CD4-positive, alpha-beta T cell treated with Interleukin-2 at 100 ng/mL for 4 hours (primary cell): ENCODE measurements at regions not wholly inside any gene's neighbourhood (a gene's known extent, or its start where the extent isn't known, plus 50 kb on each side); places are given as distances from the start of the nearest gene placed in this dataset.
"Not testable (repeated sequence)": the region's sequence is repeated elsewhere in the genome, so short reads cannot be mapped to it uniquely, and the experiment has no call there.

Experiments used
- DNase-seq: peaks from one replicate; pipeline ENCODE4 v3.0.0-alpha.2; 2020; ENCODE audit warnings: low spot score

DNA sequence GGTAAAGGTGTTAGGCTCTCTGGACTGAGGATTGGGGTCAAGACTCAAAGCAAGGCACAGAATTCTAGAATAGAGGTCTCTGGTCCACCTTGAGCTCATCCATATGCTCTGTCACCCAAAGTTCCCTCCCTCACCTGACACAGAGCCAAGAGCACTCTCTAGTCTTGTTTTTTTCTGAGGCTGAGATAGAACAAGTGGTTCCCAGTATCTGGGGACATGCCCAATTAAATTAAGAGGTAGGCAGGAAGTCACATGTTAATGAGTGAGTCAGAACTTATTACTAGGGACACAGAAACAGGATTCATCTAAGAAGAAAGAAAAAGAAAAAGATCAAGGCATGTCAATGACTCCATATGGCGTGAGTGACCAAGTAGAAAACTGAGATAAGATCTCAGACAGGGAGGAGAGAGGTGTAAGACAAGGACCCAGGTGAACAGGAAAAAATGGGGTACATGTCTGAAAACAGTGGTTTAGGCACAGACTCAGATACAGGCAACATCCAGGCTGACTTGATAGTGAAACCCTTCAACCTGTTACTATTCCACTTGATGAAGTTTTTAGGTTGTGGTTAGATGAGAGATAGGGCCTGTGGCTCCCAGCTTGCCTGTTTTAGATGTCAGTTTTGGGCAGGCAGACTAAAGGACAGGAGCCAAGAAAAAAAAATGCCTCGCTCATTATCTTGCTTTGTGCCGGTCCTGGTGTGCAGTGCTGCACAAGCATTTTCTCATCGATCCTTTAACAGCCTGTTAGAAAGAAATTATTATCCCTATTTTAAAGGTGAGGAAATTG is 609.9 kb downstream of the CCSER2 start:
- DNase-seq: no peak

DNA sequence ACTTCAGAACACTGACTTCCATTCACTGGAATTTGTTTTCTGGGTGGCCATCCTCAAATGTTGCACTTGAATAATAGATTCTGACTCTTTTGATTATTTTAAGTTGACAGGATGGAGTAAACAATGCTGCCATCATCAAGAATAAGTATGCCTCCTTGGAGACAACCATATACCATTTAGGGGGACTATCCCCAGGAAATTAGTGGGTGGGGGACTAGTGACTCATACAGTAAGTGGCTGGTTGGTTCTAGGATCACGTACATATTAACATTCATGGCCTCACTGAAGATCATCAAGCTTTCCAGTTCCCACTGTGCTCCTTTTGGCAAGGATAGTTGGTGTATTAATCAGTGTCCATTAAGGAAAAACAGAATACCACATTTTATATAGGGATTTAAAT is 615.2 kb downstream of the CCSER2 start:
- no peak for DNase-seq

GRCh38 chr10:84944187-84944586 is 615.8 kb downstream of the CCSER2 start:
- DNase-seq: no peak

GRCh38 chr10:84945791-84946190 is 617.4 kb downstream of the CCSER2 start:
- DNase-seq: no peak

DNA sequence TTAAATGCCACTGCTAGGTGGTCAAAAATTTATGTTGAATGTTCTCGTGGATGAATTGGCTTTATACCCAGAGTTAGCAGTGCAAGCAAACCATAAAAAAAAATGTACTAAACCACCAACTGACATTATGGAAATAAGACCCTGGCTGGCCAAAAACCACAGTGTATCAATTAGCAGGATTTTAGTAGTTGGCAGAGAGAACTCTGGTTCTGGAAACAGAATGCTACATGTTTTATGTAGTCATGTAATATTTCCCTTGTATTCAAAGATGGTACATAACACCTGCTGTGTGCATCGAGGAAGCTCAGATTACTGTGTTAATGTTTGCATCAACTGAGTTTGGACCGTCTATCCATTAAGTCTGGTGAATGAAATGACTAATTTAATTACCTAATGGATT is 618.5 kb downstream of the CCSER2 start:
- DNase-seq: no peak

DNA sequence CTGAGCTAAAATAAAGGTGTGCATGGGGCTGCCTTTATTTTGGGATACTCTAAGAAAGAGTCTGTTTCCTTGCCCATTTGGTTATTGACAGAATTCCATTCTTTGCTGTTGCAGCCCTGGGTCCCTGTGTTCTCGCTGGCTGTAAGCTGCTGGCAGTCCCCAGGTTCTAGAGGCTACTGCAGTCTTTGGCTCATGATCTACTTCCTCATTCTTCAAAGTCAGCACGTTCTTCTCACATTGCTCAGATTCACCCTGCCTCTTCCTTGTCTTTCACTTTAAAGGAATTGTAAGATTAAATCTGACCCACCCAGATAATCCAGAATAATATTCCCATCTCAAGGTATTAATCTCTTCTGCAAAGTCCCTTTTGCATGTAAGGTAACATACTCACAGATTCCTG is 620.3 kb downstream of the CCSER2 start:
- DNase-seq: no peak

GRCh38 chr10:84951616-84952015 is 623.2 kb downstream of the CCSER2 start:
- no peak for DNase-seq

GRCh38 chr10:84957427-84957826 is 629.0 kb downstream of the CCSER2 start:
- no peak for DNase-seq

- no peak for DNase-seq
Measured at GRCh38 chr10:84965468-84965867, 637.1 kb downstream of the CCSER2 start.

- no peak for DNase-seq
Measured at GRCh38 chr10:84966708-84967441, 638.5 kb downstream of the CCSER2 start.

GRCh38 chr10:84969297-84969696 is 640.9 kb downstream of the CCSER2 start:
- DNase-seq: not testable (repeated sequence)

GRCh38 chr10:84987039-84987438 is 658.6 kb downstream of the CCSER2 start:
- no peak for DNase-seq

DNA sequence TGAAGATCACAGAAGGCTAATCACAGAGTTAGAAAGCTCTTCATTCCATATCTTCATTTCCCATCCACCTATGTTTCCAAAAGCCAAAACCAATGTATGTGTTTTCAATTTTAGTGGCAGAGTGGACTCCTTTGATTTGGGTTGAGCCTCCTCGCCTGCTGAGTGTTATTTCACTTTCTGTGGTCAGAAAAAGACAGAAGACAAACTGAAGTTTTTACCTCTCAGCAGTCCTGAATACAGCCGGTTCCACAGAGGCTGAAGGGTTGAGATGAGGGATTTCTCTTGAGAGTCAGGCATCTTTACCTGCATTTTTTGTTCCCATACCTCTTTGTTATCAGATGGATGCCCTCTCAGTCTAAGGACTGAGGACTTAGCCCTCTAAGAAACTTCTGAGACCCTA is 659.6 kb downstream of the CCSER2 start:
- DNase-seq: no peak

- DNase-seq: no peak
Measured at GRCh38 chr10:84990713-84991112, 662.3 kb downstream of the CCSER2 start.

DNA sequence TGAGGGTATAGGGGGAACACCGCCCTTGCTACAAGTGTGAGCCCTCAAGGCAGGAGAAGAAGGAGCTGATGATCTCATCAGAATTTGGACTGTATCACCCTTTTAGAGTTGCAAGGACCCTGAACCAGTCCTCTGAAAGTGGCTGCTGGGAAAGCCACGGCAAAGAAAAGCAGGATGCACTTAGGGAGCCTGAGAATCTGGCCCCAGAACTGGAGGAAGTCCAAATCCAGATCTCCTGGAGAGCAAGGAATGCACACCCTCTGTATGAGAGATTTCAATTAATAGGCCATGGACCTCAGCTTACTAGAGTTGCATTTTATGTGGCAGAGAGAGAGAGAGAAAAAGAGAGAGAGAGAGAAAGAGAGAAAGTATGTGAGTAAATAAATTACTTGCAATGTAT is 662.9 kb downstream of the CCSER2 start:
- no peak for DNase-seq

DNA sequence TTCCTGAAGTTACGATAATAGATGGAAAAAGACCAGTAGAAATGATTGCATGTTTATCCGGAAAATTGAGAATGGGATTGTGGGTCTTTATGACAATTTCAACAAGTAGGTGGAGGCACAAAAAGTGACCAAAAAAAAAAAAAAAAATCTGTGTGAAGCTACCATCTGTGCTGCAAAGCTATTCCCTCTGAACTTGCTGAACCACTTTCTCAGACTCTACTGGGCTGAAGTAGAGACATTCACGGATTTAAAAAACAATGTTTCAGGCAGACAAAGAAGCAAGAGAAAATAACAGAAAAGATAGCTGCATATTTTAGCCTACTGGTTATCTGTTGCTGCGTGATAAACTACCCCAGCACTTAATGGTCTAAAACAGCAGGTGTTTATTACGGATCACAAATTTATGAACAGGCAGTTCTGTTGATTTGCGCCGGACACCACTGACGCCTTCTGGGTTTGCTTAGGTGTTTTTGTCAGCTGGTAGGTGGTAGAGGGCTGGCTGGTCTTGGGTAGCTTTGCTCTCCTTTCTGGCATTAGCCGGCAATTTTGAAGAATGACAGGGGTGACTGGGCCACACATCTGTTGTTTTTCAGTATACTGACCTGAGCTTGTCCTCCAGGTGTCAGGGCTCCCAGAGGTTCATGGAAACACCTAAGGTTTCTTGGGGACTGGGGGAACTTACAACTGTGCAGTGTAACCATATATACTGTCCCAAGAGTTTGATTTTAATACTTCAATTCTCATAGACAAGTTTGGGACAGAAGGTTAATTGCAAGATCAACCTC is 665.1 kb downstream of the CCSER2 start:
- no peak for DNase-seq

- DNase-seq: no peak
Measured at GRCh38 chr10:84994722-84995121, 666.3 kb downstream of the CCSER2 start.

GRCh38 chr10:84996580-84996979 is 668.2 kb downstream of the CCSER2 start:
- no peak for DNase-seq

DNA sequence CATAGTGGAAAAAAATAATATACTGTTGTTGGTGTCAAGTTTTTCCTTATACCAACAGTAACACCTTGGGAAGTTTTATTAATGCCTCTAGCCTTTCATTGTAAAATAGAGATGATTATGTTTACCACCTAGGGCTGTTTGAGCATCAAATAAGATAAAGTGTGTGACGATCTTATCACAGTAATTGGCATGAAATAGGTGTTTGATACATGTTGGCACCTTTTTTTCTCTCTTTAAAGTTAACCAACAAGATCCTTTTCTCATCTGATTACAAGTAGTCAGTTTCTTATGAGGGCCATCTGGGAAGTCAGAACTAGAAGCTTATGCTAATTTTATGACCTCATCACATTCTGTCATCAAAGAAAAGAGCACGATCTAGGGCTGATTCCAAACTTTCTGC is 669.5 kb downstream of the CCSER2 start:
- DNase-seq: no peak

- DNase-seq: no peak
Measured at GRCh38 chr10:84999929-85000328, 671.5 kb downstream of the CCSER2 start.

DNA sequence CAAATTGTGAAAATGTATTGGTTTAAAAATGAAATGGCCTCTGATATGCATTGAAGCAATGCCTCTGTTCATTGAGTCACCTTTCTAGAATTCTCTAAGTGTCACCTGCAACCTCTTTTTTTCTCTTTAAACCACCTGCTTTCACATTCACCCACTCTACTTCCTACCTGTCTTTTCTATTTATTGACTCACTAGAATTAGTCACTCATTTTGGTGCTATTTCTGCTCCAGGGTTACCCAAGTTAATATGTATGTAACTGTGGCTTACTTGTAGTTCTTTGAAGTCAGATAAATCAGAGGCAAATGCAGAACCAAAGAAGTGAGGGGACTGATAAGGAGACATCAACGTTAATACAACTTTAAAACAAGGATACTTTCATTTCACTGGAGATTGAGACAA is 674.7 kb downstream of the CCSER2 start:
- no peak for DNase-seq

DNA sequence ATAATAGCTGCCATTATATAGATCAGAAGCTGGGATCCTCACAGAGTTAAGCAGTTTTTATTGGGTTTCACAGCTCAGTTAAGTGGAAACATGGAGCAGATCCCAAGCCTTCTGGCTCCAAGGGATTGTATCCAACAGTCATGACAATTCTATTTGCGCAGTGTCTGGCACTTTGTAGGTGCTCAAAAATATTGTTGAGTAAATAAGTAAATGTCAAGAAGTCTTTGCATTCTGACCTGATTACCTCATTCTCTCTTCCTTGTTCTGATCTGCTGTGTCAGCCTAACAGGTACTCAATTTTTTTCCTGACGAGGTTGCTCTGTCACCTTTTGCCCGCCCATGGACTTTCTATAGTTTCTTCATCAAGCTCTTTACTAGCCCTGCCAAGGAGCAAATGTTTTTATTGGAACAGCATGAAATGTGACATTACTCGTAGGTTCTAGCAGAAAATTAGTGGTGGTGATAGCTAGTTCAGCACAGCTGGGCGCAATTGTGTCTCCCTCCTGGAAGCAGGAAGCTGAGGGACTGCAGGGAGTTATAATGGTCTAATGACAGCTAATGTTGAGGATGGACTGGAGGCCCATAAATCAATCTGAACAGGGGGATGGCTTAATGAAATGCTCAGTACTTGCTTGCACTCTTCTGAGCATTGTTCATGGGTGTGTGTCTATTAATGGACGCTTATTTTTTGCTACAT is 680.2 kb downstream of the CCSER2 start:
- DNase-seq: no peak
